Prostate gland (tissue), 2 donors: ENCODE measurements at regions not wholly inside any gene's neighbourhood (a gene's known extent, or its start where the extent isn't known, plus 50 kb on each side); places are given as distances from the start of the nearest gene placed in this dataset.

Experiments
- DNase-seq: peaks from one replicate; pipeline ENCODE4 v3.0.0-alpha.2; 2019; ENCODE audit warnings: low spot score
- H3K27ac ChIP-seq, 2 donors: fragments of 200-600 bp; sonication (generic); 2 replicates each; pipeline ENCODE4 v1.5.1; 2017 to 2019
- H3K27me3 ChIP-seq: fragments of 200-600 bp; sonication (generic); replicated peaks from 2 replicates; pipeline ENCODE4 v1.5.1; 2019; ENCODE audit not compliant: insufficient read depth
- H3K36me3 ChIP-seq, 2 donors: fragments of 200-600 bp; sonication (generic); 1 replicate in 1 of 2; 2 replicates in 1 of 2; pipeline versions ENCODE4 v1.5.1 to v1.8.1; 2017 to 2019
- H3K4me1 ChIP-seq: fragments of 200-600 bp; sonication (generic); replicated peaks from 2 replicates; pipeline ENCODE4 v1.5.1; 2019
- H3K4me3 ChIP-seq, 2 donors: fragments of 200-600 bp; sonication (generic); 2 replicates each; pipeline ENCODE4 v1.5.1; 2017 to 2019
- H3K9me3 ChIP-seq: fragments of 200-600 bp; sonication (generic); 2 replicates; pipeline ENCODE4 v1.5.1; 2017
- POLR2A ChIP-seq: fragments of 450-650 bp; IDR thresholded peaks from one replicate; pipeline ENCODE4 v1.6.1; 2016; ENCODE audit warnings: antibody characterized with exemption, mild to moderate bottlenecking
- POLR2AphosphoS5 ChIP-seq: sonication (generic); formaldehyde crosslinking; IDR thresholded peaks from one replicate; pipeline ENCODE4 v1.6.1; 2017; ENCODE audit warnings: antibody characterized with exemption
- WGBS: methylation state at CpG from one replicate; pipeline ENCODE4 v1.1.5; 2018; 5-methylcytosine and 5-hydroxymethylcytosine counted together
- intact Hi-C: fragments of 100-400 bp; cut with DNase I; formaldehyde crosslinking; loops from one replicate; pipeline ENCODE4 v1.14.2; 2022
- TF ChIP-seq, protein P1 (sequence below), 4 experiments: fragments of 200-600 bp in 2 of 4; fragments of 450-650 bp in 2 of 4; sonication (generic) in 2 of 4; IDR thresholded peaks; 1 replicate in 3 of 4; 2 replicates in 1 of 4; pipeline ENCODE4 v1.5.1; 2016 to 2019; ENCODE audit warnings: antibody characterized with exemption in 4 of 4, mild to moderate bottlenecking in 2 of 4, moderate library complexity in 2 of 4

DNA sequence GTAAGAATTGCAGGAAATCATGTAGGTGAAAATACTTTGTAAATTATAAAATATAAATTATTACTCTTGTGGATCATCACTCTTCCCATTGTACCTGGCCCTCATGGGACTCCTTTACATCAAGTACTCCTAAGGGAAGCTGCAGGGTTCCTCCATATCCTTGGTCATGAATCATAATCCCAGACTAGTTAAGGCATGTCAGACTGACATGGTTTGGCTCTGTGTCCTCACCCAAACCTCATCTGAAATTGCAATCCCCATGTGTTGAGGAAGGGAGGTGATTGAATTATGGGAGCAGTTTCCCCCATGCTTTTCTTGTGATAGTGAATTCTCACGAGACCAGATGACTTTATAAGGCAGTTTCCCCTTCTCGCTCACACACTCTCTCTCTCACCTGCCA, 77.1 kb downstream of the CMPK2 start:
- no peak overlapping the region for H3K27ac ChIP-seq
- WGBS: 73% methylated on average over 2 of the region's 2 CpGs
- H3K27me3 ChIP-seq: no peaks in the 10 kb centered on the region
- no peaks in the 10 kb centered on the region for H3K36me3 ChIP-seq
- TF ChIP-seq POLR2A (no peak), POLR2AphosphoS5 (no peak)
- TF ChIP-seq, protein P1, sequence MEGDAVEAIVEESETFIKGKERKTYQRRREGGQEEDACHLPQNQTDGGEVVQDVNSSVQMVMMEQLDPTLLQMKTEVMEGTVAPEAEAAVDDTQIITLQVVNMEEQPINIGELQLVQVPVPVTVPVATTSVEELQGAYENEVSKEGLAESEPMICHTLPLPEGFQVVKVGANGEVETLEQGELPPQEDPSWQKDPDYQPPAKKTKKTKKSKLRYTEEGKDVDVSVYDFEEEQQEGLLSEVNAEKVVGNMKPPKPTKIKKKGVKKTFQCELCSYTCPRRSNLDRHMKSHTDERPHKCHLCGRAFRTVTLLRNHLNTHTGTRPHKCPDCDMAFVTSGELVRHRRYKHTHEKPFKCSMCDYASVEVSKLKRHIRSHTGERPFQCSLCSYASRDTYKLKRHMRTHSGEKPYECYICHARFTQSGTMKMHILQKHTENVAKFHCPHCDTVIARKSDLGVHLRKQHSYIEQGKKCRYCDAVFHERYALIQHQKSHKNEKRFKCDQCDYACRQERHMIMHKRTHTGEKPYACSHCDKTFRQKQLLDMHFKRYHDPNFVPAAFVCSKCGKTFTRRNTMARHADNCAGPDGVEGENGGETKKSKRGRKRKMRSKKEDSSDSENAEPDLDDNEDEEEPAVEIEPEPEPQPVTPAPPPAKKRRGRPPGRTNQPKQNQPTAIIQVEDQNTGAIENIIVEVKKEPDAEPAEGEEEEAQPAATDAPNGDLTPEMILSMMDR (IDR thresholded peaks at IDR 0.05): no peak
- intact Hi-C loops: no loop called here
- no peaks in the 10 kb centered on the region for H3K4me1 ChIP-seq
- DNase-seq: no peak
- no peaks in the 10 kb centered on the region for H3K9me3 ChIP-seq
- H3K4me3 ChIP-seq: no peak overlapping the region

- Histone ChIP-seq H3K27me3 (no peaks in the 10 kb centered on the region), H3K36me3 (no peaks in the 10 kb centered on the region), H3K4me3 (no peak overlapping the region), H3K27ac (no peak overlapping the region), H3K4me1 (no peaks in the 10 kb centered on the region), H3K9me3 (no peaks in the 10 kb centered on the region)
- WGBS: 83% methylated on average over 6 of the region's 6 CpGs
- TF ChIP-seq, protein P1 (IDR thresholded peaks at IDR 0.05): no peak
- TF ChIP-seq POLR2AphosphoS5 (no peak), POLR2A (no peak)
- intact Hi-C loops: no loop called here
- no peak for DNase-seq
Observed at GRCh38 chr2:6789559-6790138, 76.1 kb downstream of the CMPK2 start.

DNA sequence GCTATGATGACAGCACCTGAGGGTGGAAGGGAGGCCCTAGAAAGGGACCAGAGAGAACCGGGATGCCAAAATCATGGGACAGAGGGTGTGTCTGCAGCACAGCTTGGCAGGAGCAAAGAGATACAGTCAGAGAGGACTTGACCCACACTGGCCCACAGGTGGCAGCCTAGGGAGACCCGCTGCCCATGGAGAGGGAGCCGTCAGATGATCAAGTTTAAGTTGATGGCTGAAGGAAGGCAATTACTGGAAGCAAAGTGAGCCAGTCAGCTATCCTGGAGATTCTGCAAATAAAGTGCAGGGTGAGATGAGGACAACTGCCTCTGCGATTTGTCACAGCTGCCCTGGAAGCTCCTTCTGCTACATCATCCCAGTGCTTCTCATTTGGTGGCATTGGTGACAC, 74.0 kb downstream of the CMPK2 start:
- H3K27ac ChIP-seq: no peak overlapping the region
- intact Hi-C loops: no loop called here
- H3K4me3 ChIP-seq: no peak overlapping the region
- 93% methylated on average over 4 of the region's 4 CpGs for WGBS
- TF ChIP-seq POLR2A: no peak
- no peak for TF ChIP-seq POLR2AphosphoS5
- TF ChIP-seq, protein P1 (IDR thresholded peaks at IDR 0.05): no peak
- DNase-seq: no peak
- no peaks in the 10 kb centered on the region for H3K27me3 ChIP-seq
- no peaks in the 10 kb centered on the region for H3K36me3 ChIP-seq
- no peaks in the 10 kb centered on the region for H3K9me3 ChIP-seq
- H3K4me1 ChIP-seq: no peaks in the 10 kb centered on the region

DNA sequence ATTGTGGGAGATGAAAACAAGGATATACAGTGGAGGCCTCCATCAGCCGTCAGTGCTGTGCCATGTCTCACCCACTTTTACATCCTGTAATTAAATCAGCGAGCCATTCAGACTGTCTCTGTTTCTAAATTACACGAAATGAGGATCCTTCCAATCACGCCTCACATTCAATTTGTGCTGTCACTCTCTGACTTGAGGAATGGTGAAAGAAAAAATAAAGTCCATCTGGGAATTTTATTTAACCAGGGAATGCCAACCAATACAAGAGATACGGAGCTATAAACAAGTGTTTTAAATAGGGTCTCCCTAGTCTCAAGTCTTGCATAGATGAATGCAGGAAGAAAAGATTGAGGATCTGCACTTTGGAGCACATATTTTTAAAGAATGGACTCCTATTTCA, 72.8 kb downstream of the CMPK2 start:
- Histone ChIP-seq H3K4me3 (no peak overlapping the region), H3K36me3 (no peaks in the 10 kb centered on the region), H3K4me1 (no peaks in the 10 kb centered on the region), H3K27me3 (no peaks in the 10 kb centered on the region), H3K9me3 (no peaks in the 10 kb centered on the region), H3K27ac (no peak overlapping the region)
- WGBS: 94% methylated on average over 5 of the region's 5 CpGs
- intact Hi-C loops: no loop called here
- DNase-seq: no peak
- TF ChIP-seq POLR2A: no peak
- TF ChIP-seq, protein P1 (IDR thresholded peaks at IDR 0.05): no peak
- no peak for TF ChIP-seq POLR2AphosphoS5

DNA sequence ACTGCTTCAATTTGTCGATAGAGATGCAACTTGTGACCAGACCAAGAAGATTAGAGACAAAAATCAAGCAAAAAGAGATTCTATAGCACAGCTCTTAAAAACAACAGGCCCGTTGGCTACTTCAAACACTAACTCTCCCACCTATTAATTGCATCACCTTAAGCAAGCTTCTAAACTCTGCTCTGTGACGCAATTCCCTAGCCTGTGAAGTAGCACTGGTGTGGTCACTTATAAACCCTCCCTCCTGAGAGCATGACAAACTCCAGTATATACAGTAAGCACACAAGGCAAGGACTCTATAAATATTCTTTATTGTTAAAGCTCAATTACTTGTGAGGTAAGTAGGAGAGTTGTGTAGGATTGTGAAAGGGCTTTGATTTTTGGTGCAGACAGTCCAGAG, 72.3 kb downstream of the CMPK2 start:
- H3K27ac ChIP-seq: no peak overlapping the region
- H3K27me3 ChIP-seq: no peaks in the 10 kb centered on the region
- no peaks in the 10 kb centered on the region for H3K36me3 ChIP-seq
- no peaks in the 10 kb centered on the region for H3K9me3 ChIP-seq
- H3K4me3 ChIP-seq: no peak overlapping the region
- WGBS: 80% methylated on average over 3 of the region's 3 CpGs
- H3K4me1 ChIP-seq: no peaks in the 10 kb centered on the region
- intact Hi-C loops: no loop called here
- DNase-seq: no peak
- TF ChIP-seq POLR2AphosphoS5 (no peak), POLR2A (no peak)
- TF ChIP-seq, protein P1 (IDR thresholded peaks at IDR 0.05): no peak
